GM10266 (cell line): ENCODE measurements at regions not wholly inside any gene's neighbourhood (a gene's known extent, or its start where the extent isn't known, plus 50 kb on each side); places are given as distances from the start of the nearest gene placed in this dataset.

Source experiments
- DNase-seq: peaks from one replicate; pipeline ENCODE4 v3.0.0; 2012; ENCODE audit errors: extremely low spot score
- TF ChIP-seq, protein P1 (sequence below): IDR thresholded peaks from 2 replicates; pipeline ENCODE4 v1.5.1; 2012; ENCODE audit warnings: mild to moderate bottlenecking, low read depth; ENCODE audit not compliant: control insufficient read depth, insufficient read depth; ENCODE audit errors: missing control alignments

DNA sequence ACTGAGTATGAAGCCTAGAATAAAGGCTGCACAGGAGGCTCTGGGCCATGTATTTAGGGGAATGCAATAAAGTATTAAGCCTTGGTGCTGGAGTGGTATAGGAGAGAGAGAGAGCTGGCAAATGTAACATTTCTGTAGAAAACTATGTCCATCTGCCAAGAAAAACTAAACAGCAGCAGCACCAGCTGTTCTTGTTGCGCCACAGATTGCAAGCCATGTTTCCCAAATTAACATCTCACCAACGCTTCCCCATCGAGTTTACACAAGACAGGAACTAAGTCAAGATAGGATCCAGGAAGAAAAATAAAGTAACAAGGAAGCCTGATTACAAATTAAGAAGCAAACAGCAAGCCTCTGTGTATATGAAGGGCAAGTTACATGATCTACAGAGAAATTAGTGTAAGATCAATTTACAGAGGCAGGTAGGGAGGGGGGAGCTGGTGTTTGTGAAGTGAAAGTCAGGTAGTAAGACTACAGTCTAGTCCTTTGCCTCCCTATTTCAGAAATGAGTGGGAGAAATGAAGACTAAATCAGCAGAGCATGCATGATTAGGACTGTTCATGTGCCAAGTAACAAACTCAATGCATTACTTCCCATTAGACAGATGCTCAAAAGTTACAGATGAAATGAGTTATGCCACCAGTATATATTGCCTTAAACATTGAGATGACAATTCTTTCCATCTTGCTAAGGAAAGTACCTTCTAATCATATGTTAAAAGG is 900.5 kb downstream of the EPHA3 start:
- DNase-seq: no peak

DNA sequence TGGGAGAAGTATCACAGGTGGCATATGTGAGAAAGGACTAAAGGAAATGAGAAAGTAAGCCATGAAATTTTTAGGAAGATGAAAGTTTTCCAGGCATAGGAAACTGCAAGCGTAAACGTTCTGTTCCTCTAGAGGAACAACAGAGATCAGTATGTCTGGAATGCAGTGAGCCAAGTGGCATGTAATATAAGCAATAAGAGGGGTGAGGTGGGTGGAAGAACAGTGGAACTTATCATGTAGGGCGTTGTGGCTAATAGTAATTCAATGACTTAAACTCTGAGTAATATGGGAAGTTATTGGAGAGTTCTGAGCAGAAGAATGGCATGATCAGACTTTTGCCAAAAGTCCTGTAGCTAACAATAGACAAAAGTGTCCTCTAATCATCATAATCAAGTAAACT is 902.9 kb downstream of the EPHA3 start:
- TF ChIP-seq, protein P1, sequence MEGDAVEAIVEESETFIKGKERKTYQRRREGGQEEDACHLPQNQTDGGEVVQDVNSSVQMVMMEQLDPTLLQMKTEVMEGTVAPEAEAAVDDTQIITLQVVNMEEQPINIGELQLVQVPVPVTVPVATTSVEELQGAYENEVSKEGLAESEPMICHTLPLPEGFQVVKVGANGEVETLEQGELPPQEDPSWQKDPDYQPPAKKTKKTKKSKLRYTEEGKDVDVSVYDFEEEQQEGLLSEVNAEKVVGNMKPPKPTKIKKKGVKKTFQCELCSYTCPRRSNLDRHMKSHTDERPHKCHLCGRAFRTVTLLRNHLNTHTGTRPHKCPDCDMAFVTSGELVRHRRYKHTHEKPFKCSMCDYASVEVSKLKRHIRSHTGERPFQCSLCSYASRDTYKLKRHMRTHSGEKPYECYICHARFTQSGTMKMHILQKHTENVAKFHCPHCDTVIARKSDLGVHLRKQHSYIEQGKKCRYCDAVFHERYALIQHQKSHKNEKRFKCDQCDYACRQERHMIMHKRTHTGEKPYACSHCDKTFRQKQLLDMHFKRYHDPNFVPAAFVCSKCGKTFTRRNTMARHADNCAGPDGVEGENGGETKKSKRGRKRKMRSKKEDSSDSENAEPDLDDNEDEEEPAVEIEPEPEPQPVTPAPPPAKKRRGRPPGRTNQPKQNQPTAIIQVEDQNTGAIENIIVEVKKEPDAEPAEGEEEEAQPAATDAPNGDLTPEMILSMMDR: no peak
- DNase-seq: no peak

More for the DNA sequence above, 900.5 kb downstream of the EPHA3 start:
- TF ChIP-seq, protein P1: no peak

DNA sequence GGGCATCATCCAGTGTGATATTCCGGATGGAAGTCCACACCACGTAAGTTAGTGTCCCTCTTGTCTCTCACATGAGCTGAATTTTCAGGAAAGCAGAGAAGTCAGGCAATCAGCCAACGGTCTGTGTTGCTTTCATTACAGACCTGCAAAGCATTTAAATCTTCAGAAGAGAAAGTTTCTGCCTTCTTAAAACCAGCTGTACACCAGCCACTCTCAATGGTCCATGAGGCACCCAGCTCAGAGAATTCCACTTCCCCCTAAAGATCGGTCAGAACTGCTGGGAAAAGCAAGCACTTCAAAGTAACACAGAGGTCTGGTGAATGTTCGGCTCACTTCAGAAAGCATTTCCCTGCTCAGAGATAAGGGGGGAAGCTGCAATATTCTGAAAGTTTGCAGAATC is 903.7 kb downstream of the EPHA3 start:
- TF ChIP-seq, protein P1: no peak
- no peak for DNase-seq

DNA sequence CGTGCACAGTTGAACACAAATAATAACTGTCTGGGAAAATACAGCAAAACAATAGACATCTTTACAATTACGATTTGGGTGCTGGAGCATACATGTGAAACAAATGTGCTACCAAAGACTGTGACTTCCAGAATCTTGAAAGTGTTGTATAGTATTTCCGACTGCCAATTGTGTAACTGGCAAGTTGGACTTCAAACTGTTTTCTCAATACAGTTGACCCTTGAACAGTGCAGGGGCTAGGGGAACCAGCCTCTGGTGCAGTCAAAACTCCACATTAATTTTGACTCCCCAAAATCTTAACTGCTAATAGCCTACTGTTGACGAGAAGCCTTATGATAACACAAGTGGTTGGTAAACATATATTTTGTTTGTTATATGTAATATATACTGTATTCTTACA is 904.2 kb downstream of the EPHA3 start:
- TF ChIP-seq, protein P1: no peak
- no peak for DNase-seq

DNA sequence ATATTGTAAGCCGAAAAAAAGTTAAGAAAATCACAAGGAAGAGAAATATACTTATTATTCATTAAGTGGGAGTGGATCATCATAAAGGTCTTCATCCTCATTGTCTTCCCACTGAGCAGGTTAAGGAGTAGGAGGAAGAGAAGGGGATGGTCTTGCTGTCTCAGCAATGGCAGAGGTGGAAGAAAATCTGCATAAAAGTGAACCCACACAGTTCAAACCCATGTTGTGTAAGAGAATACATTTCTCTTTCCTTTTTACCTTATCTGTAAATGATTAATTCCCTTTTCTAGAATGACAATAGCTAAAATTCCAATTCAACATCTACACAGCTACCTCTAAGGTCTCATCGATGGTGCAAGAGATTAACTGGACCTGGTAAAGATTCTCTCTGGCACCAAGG is 904.6 kb downstream of the EPHA3 start:
- no peak for DNase-seq
- TF ChIP-seq, protein P1: no peak

DNA sequence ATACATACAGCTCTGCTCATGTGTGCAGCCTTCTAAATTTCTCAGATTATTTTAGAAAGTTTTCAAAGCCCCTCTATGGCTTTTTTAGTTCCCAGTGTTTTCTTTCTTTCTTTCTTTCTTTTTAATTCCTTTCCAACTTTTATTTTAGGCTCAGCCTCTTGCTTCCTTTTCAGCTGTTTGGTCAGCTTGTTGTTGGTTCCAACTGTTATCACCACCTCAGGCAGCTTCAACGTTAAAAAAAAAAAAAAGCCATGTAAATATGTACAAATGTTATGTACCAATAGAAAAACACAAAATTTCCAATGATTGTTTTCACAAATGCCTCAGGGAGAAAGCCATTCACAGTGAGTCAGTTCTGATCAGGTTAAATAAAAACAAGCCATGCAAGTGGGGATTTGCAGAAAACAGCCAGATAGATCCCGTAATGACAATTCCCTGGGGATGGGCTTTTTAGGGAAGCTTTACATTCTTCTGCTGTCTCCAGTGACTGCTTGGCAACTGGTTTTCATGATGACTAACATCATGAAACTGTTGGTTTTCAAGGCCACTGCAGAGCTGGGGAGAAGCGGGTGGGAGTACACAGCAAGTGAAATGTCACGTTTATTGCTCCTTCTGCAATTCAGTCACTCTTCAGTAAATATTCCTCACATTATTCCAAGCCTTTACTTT is 908.4 kb downstream of the EPHA3 start:
- no peak for DNase-seq
- TF ChIP-seq, protein P1: no peak

DNA sequence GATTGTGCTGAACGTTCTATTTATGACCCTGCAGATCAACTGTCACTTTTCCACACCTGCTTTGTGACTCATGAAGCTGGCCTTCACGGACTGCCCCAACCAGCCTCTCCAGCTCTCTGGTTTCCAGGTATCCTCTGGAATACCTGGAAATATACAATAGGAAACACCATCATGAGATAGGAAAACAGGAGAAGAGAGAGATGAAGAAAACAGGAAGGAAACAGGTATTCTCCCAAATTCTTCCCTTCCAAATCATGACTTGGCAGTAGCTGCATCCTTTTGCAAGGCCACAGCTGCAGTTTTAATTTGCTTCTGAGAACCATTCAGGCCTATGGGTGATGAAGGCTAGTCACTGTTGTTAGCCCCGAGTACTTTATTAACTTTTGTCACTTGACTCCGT is 909.1 kb downstream of the EPHA3 start:
- TF ChIP-seq, protein P1: no peak
- DNase-seq: no peak
